ENCODE measurements at regions not wholly inside any gene's neighbourhood (a gene's known extent, or its start where the extent isn't known, plus 50 kb on each side); places are given as distances from the start of the nearest gene placed in this dataset.
"Not testable (repeated sequence)": the region's sequence is repeated elsewhere in the genome, so short reads cannot be mapped to it uniquely, and the experiment has no call there.

DNA sequence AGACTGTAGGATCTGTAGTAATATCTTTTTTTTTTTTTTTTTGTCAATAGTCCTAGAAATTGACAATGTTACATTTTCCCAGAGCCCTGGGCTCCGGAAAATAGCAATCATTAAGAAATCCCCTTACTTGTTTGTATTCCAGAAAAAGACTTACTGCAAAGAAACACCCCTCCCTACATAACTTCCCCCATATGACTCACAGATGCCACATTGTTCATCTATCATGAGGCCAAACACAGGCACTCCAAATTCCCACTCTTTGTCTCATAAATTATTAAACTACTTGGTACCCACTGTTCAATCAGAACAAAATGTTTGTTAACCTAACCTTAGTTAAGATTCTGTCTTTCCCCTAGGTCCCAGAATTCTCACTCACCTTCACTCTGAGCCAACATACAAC lies 53.5 kb downstream of the TEX51 start:
- no peaks in the 10 kb centered on the region for H3K27me3 ChIP-seq
- no peak overlapping the region for H3K27ac ChIP-seq
- H3K4me3 ChIP-seq: no peak overlapping the region
- H3K36me3 ChIP-seq: no peaks in the 10 kb centered on the region
- no peaks in the 10 kb centered on the region for H3K9me3 ChIP-seq (ENCODE audit: low read depth)
- TF ChIP-seq, protein P1, sequence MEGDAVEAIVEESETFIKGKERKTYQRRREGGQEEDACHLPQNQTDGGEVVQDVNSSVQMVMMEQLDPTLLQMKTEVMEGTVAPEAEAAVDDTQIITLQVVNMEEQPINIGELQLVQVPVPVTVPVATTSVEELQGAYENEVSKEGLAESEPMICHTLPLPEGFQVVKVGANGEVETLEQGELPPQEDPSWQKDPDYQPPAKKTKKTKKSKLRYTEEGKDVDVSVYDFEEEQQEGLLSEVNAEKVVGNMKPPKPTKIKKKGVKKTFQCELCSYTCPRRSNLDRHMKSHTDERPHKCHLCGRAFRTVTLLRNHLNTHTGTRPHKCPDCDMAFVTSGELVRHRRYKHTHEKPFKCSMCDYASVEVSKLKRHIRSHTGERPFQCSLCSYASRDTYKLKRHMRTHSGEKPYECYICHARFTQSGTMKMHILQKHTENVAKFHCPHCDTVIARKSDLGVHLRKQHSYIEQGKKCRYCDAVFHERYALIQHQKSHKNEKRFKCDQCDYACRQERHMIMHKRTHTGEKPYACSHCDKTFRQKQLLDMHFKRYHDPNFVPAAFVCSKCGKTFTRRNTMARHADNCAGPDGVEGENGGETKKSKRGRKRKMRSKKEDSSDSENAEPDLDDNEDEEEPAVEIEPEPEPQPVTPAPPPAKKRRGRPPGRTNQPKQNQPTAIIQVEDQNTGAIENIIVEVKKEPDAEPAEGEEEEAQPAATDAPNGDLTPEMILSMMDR (IDR thresholded peaks at IDR 0.05; ENCODE audit: low read depth, low read length): no peak
- H3K4me1 ChIP-seq (ENCODE audit: low read depth): no peaks in the 10 kb centered on the region
- no peak for DNase-seq (ENCODE audit: low read depth in 1 of 2, low spot score in 1 of 2)

DNA sequence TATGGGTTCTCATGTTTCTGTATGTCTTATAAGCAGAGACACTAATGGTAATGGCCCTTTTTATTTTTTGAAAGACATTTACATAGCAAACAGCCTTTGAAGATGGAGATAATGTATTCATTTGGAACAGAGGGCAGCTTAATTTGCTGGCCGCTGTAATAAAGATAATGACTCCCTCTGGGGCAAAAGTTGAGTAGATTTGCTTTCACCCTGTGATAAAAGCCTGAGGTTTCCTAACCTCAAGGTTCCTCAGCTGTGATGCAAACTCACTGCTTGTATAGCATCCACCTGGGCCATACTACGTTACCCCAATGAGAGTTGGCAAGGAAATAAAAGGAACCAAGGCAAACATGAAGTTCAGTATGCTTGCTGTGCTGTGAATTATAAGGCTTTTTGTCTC lies 54.8 kb downstream of the TEX51 start:
- no peaks in the 10 kb centered on the region for H3K27me3 ChIP-seq
- TF ChIP-seq, protein P1 (IDR thresholded peaks at IDR 0.05; ENCODE audit: low read depth, low read length): no peak
- DNase-seq (ENCODE audit: low read depth in 1 of 2, low spot score in 1 of 2): no peak

DNA sequence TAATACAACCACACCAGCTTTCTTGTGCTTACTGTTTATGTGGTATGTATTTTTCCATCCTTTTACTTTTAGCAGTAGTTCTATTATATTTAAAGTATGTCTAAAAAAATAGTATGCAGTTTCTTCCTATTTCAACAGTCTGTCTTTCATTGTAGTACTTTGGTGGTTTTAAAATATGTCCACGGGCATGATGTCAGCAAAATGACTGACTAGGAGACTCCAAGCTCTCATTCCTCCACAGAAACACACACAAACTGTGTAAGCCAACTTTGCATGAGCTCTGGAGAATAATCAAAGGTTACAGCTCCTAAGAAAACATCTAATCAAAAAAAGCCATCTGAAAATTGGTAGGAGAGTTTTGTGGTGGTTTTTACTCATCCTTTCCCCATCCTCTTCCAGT lies 56.1 kb downstream of the TEX51 start:
- no peak for DNase-seq (ENCODE audit: low read depth in 1 of 2, low spot score in 1 of 2)
- no peak overlapping the region for H3K27ac ChIP-seq
- H3K27me3 ChIP-seq: no peaks in the 10 kb centered on the region
- TF ChIP-seq, protein P1 (IDR thresholded peaks at IDR 0.05; ENCODE audit: low read depth, low read length): no peak
- H3K9me3 ChIP-seq (ENCODE audit: low read depth): no peaks in the 10 kb centered on the region
- H3K4me1 ChIP-seq (ENCODE audit: low read depth): no peaks in the 10 kb centered on the region
- no peaks in the 10 kb centered on the region for H3K36me3 ChIP-seq
- no peak overlapping the region for H3K4me3 ChIP-seq

More for the DNA sequence above, 54.8 kb downstream of the TEX51 start:
- Histone ChIP-seq H3K36me3 (no peaks in the 10 kb centered on the region), H3K9me3 (ENCODE audit: low read depth) (no peaks in the 10 kb centered on the region), H3K27ac (no peak overlapping the region), H3K4me1 (ENCODE audit: low read depth) (no peaks in the 10 kb centered on the region), H3K4me3 (no peak overlapping the region)

DNA sequence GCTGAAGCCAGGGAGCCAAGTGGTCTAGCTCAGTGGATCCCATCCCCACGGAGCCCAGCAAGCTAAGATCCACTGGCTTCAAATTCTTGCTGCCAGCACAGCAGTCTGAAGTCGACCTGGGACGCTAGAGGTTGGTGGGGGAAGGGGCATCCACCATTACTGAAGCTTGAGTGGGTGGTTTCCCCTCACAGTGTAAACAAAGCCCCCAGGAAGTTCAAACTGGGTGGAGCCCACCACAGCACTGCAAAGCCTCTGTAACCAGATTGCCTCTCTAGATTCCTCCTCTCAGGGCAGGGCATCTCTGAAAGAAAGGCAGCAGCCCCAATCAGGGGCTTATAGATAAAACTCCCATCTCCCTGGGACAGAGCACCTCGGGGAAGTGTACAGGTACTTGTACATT lies 58.1 kb downstream of the TEX51 start:
- H3K4me1 ChIP-seq (ENCODE audit: low read depth); H3K27me3 ChIP-seq; H3K27ac ChIP-seq; H3K36me3 ChIP-seq; H3K4me3 ChIP-seq; DNase-seq (ENCODE audit: low read depth in 1 of 2, low spot score in 1 of 2); H3K9me3 ChIP-seq (ENCODE audit: low read depth): not testable (repeated sequence)

DNA sequence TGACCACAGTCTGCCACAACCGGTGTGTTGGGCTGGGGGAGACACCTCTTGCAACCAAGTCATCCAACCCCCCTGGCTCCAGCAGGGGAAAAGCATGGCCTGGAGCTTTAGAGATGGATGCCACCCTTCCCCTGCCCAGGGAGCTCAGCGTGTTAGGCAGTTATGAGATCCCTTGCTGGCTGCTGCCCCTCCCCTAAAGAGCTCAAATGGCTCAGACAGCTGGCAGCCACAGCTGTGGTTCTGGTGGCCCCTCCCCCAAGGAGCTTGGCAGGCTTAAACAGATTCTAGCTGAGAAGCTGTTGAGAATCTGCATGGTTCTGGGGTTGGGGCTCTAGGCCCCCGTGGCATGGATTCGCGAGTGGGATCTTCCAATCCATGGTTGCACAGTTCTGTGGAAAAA lies 64.7 kb downstream of the TEX51 start:
- Histone ChIP-seq H3K9me3 (ENCODE audit: low read depth) (no peaks in the 10 kb centered on the region), H3K4me1 (ENCODE audit: low read depth) (no peaks in the 10 kb centered on the region), H3K27ac (no peak overlapping the region), H3K27me3 (no peaks in the 10 kb centered on the region), H3K36me3 (no peaks in the 10 kb centered on the region), H3K4me3 (no peak overlapping the region)
- DNase-seq (ENCODE audit: low read depth in 1 of 2, low spot score in 1 of 2): no peak
- TF ChIP-seq, protein P1 (IDR thresholded peaks at IDR 0.05; ENCODE audit: low read depth, low read length): no peak

DNA sequence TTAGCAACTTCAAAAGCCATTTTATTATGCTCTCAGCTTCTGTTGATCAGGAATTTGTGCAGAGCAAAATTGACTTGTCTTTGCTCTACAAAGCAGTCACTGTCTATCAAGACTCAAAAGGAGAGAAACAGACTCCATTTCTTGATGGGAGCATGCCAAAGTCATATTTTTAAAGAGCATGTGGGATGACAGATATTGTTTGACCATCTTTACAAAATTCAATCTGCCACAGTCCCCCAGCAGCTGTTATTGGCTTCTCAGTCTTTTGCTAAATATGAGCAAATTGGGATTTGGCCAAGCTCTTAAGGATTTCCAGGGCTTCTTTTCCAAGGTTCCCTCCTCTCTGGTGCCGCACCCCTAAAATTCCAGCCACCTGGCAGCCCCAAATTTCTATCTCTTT lies 67.9 kb downstream of the TEX51 start:
- DNase-seq (ENCODE audit: low read depth in 1 of 2, low spot score in 1 of 2): no peak
- Histone ChIP-seq H3K27ac (no peak overlapping the region), H3K36me3 (no peaks in the 10 kb centered on the region), H3K9me3 (ENCODE audit: low read depth) (no peaks in the 10 kb centered on the region), H3K4me1 (ENCODE audit: low read depth) (no peaks in the 10 kb centered on the region), H3K27me3 (no peaks in the 10 kb centered on the region), H3K4me3 (no peak overlapping the region)
- TF ChIP-seq, protein P1 (IDR thresholded peaks at IDR 0.05; ENCODE audit: low read depth, low read length): no peak
